Astrocyte of the spinal cord (primary cell): ENCODE measurements at regions not wholly inside any gene's neighbourhood (a gene's known extent, or its start where the extent isn't known, plus 50 kb on each side); places are given as distances from the start of the nearest gene placed in this dataset.

Source experiments
- DNase-seq: peaks from one replicate; pipeline ENCODE4 v3.0.0; 2011; ENCODE audit warnings: low read depth, low spot score
- H3K4me3 ChIP-seq: 2 replicates; pipeline ENCODE4 v1.5.1; 2011; ENCODE audit warnings: low read depth, mild to moderate bottlenecking, low read length, moderate library complexity
- in situ Hi-C: cut with HindIII; loops from 2 replicates; pipeline ENCODE4 v1.10.0; 2017; ENCODE audit warnings: low sequenced_read_pairs
- TF ChIP-seq, protein P1 (sequence below): IDR thresholded peaks from 2 replicates; pipeline ENCODE4 v1.5.1; 2012; ENCODE audit warnings: low read depth, mild to moderate bottlenecking, low read length, inconsistent platforms

- no peak overlapping the region for H3K4me3 ChIP-seq
- no peak for DNase-seq
- TF ChIP-seq, protein P1, sequence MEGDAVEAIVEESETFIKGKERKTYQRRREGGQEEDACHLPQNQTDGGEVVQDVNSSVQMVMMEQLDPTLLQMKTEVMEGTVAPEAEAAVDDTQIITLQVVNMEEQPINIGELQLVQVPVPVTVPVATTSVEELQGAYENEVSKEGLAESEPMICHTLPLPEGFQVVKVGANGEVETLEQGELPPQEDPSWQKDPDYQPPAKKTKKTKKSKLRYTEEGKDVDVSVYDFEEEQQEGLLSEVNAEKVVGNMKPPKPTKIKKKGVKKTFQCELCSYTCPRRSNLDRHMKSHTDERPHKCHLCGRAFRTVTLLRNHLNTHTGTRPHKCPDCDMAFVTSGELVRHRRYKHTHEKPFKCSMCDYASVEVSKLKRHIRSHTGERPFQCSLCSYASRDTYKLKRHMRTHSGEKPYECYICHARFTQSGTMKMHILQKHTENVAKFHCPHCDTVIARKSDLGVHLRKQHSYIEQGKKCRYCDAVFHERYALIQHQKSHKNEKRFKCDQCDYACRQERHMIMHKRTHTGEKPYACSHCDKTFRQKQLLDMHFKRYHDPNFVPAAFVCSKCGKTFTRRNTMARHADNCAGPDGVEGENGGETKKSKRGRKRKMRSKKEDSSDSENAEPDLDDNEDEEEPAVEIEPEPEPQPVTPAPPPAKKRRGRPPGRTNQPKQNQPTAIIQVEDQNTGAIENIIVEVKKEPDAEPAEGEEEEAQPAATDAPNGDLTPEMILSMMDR, result no peak
- in situ Hi-C loops, result no loop called here
Observed at GRCh38 chr13:64033921-64034320, 2618.3 kb upstream of the PCDH20 start.

DNA sequence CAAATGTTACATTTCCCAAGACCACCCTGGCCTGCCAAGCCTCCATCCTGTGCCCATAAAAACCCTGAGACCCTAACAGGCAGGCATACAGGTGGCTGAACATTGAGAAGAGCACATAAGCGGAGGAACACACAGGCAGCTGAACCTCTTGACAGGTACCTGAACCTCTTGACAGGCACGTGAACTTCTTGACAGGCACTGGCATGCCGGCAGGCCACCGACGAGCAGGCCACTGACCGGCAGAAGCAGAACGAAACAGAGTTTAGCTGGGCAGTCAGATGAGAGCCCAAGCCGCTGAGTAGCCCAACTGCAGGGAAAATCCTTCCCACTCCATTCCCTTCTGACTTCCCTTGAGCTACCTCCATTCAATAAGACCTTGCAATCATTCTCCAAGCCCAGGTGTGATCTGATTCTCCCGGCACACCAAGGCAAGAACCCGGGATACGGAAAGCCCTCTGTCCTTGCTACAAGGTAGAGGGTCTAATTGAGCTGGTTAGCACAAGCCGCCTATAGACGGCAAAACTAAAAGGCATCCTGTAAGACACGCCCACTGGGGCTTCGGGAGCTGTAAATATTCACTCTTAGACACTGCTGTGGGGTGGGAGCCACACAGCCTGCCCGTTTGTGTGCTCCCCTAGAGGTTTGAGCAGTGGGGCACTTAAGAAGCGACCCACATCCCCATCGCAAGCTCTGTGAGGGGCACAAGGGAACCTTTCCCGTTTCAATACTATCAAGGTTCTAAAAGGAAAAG lies 2613.9 kb upstream of the PCDH20 start:
- DNase-seq, result no peak
- TF ChIP-seq, protein P1, result no peak
- in situ Hi-C loops, result no loop called here
- H3K4me3 ChIP-seq, result no peak overlapping the region

GRCh38 chr13:64028551-64028950 lies 2612.9 kb upstream of the PCDH20 start:
- in situ Hi-C loops, result no loop called here
- no peak overlapping the region for H3K4me3 ChIP-seq
- DNase-seq, result no peak
- TF ChIP-seq, protein P1, result no peak

GRCh38 chr13:64020126-64020525 lies 2604.5 kb upstream of the PCDH20 start:
- TF ChIP-seq, protein P1, result no peak
- no peak overlapping the region for H3K4me3 ChIP-seq
- in situ Hi-C loops, result no loop called here
- no peak for DNase-seq

DNA sequence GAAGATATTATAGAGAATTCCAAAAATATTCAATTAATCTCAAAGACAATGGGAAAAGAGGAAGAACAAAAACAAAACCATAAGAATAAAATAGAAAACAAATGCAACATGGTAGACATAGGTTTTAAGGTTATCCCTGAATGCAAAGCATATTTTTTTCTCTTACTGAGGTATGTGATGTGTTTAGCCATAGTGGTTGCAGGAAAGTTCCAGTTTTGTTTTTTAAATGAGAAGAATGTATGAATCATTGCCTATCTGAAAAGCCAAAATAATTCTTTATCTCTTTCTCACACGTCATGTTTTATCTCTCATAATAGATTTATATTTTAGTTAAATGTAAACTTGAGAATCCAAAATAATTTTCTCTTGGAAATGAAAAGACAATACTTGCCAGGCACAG lies 2591.7 kb upstream of the PCDH20 start:
- H3K4me3 ChIP-seq, result no peak overlapping the region
- no peak for DNase-seq
- in situ Hi-C loops, result no loop called here
- TF ChIP-seq, protein P1, result no peak

DNA sequence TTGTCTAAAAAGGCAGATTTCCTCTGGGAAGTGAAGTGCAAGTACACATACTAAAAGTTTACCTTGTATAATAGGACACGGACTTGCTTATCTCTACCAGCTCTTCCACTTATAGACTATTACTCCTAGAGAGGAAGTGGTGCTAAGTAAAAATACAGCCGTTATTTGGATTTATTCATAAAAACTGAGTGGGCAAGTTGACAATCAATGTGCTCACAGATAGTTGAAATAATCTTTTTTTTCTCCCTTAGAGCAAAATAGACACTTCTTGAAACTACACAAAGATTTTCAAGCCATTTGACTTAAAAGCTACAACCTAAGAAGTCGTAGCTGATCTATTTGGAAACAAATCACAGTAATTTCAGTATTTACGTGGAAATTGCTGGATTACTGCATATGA lies 2584.7 kb upstream of the PCDH20 start:
- H3K4me3 ChIP-seq, result no peak overlapping the region
- in situ Hi-C loops, result no loop called here
- TF ChIP-seq, protein P1, result no peak
- DNase-seq, result no peak
